Stimulated activated CD8-positive, alpha-beta memory T cell treated with anti-CD3 and anti-CD28 coated beads, Interleukin-4, amount 100 ng/mL, for 48 hours (primary cell): ENCODE measurements at regions not wholly inside any gene's neighbourhood (a gene's known extent, or its start where the extent isn't known, plus 50 kb on each side); places are given as distances from the start of the nearest gene placed in this dataset.

Experiments used
- DNase-seq: peaks from one replicate; pipeline ENCODE4 v3.0.0-alpha.2; 2020

DNA sequence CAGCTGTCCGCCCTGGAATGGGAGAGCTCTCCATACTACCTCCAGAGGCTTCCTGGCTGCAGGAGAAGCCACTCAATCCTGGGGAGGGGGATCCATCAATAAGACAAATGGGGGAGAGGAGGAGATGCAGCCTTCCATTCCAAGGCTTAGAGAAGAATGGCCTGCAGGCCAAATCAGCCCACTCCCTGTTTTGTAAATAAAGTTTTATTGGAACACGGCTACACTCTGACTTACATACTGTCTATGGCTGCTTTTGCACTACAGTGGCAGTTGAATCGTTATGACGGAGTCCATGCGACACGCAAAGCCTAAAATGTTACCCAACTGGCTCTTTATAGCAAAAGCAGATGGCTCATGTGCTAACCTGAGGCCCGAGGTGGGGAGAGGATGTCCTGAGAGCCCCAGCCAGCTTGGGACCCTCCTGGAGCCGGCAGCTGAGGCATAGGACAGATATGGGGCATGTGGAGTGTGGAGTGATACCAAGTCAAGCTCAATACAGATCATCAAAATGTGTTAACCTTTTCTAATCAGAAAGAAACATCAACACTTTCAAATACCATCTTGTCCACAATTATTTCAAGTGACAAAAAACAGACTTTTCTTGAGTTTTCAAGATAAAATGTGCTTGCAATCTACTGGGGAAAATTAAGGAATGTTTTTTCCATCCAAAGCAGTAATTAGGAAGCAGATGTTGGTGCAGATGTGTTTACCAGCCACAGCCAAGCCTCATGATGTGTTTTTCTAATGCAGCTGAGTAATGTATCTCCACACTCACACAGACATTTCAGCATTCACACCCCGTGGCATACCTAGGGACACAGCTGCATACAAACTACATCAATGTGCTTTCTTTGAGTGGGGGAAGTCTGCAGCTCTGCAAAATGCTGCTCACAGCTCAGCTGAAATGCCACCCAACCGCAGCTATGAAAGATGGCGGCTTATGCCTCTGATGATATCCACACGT lies 181.6 kb downstream of the SHANK2 start:
- no peak for DNase-seq

DNA sequence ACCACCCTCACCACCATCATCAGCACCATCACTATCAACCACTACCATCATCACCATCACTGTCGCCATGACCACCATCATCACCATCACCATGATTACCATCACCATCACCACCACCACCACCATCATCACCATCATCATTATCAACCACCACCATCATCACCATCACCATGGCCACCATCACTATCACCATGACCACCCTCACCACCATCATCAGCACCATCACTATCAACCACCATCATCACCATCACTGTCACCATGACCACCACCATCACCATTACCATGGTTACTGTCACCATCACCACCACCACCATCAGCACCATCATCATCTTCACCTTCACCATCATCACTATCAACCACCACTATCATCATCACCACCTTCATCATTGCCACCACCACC lies 183.4 kb downstream of the SHANK2 start:
- DNase-seq, result no peak

DNA sequence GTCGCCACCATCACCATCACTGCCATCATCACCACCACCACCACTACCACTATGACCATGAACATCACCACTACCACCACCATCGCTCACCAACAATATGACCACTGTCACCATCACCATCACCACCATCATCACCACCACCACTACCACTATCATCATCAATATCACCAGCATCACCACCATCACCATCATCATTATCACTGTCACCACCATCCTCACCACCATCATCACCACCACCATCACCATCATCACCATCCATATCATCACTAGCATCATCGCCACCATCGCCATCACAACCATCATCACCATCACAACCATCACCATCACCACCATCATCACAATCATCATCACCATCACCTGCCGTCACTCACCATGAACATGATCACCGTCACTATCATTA lies 184.6 kb downstream of the SHANK2 start:
- DNase-seq, result no peak

DNA sequence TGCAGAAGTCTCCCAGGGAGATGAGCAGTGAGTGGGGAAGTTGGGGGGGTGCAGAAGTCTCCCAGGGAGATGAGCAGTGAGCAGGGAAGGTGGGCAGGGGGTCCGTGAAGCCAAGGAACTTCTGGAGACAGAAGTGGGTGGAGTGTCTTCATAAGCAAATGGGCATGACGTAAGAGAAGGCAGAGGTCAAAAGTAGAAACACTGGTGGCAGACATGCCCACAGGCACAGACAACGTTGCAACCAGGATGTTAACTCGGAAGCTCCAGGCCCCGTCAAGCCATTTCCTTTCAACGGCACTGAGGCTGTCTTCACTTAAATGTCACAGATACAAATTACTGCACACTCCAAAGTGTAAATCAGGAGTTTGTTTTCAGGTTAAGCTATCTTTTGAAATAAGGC lies 186.1 kb downstream of the SHANK2 start:
- no peak for DNase-seq

DNA sequence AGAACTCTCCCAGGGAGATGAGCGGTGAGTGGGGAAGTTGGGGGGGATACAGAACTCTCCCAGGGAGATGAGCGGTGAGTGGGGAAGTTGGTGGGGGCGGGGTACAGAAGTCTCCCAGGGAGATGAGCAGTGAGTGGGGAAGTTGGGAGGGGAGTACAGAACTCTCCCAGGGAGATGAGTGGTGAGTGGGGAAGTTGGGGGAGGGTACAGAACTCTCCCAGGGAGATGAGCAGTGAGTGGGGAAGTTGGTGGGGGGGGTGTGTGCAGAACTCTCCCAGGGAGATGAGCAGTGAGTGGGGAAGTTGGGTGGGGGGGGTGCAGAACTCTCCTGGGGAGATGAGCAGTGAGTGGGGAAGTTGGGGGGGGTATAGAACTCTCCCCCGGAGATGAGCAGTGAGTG lies 186.5 kb downstream of the SHANK2 start:
- no peak for DNase-seq

DNA sequence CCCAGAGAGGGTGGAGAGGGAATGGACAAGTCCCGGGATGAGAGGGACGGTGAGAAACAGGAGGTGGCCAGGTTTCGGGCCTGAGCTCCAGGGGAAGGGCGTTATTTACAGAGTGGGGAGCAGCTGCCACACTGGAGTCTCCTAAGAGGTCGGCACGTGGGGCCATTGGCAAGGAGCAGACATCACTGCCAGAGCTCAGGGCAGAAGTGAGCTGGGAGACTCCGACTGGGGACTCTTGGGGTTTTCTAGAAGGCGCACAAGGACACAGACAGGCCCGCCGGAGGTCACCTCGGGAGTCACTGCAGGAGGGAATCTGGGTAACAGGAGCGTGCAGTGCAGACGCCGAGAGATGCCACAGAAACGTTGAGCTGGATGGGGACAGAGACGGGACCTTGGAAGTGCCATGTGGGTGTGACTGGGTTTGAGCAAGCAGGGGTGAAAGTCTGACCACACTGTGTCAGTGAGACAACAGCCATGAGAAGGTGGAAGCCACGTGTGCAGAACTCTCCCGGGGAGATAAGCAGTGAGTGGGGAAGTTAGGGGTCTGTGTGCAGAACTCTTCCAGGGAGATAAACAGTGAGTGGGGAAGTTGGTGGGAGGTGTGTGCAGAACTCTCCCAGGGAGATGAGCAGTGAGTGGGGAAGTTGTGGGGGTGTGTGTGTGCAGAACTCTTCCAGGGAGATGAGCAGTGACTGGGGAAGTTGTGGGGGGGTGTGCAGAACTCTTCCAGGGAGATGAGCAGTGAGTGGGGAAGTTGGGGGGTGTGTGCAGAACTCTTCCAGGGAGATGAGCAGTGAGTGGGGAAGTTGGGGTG lies 187.5 kb downstream of the SHANK2 start:
- no peak for DNase-seq

DNA sequence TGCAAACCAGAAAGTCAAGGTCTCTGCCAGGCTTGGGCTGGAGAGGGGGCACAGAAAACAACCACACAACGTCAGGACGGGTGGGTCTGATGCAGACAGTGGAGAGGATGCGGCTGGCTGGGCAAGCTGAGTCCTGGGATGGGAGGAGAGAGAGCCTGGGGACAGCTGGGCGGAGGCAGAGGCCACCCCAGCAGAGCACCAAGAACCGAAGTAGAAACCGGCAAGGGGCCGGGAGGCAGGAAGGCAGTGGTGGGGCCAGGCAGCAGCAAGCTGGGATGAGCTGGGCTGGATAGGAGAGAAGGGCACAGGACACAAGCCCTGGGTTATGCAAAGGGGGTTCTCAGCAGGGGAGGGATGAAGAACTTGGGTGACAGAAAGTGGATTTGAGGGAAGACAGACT lies 188.2 kb downstream of the SHANK2 start:
- no peak for DNase-seq

DNA sequence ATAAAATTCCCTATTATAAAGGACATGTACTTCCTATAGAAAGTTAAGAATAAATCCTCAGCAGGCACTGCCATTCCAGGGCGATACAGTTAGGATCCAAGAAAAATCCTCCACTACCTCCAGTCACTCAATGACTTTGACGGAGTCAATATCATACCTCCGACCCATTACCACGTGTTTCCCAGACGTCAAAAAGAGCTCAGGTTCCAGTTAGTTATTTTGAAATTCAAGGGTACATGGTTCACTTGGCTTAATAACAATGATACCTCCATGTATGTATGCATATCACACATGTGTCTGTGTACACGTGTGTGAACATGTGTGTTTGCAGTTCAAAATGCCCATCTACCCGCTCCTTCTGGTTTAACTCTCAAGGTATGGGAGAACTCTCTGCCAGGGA lies 189.2 kb downstream of the SHANK2 start:
- DNase-seq, result no peak

DNA sequence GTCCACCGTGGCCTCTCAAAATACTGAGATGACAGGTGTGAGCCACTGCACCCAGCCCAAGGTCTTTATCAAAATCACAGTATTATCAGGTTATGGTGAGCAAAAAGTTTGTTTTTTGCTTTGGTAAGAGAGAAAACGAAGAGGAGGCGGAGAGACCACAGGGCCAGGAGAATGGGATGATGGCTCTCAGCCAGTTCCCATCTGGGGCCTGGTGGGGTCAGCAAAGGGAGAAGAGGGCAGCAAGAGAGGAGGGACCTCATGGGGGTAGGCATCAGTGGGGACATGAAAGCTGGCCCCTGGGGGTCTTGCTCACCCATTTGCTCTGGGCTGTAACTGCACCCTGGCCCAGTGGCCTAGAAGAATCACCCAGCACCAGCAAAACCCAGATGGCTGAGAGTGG lies 190.2 kb downstream of the SHANK2 start:
- DNase-seq, result no peak

DNA sequence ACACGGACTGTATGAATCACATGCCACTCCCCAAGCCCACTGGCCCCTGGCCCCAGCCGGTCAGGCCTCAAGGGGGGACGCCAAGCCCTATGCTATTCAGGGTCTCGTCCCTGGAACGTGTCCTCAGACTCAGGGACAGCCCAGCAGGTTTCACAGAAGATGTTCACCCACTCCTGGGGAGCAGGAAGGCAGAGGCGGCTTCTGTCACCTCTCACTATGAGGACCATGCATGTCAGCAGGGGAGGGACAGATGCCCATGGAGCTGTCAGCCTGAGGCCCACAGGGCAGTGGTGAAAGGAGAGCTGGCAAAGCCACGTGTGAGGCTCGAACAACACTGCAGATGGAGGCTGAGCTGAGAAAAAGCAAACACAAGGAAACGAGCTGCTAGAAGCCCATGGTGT lies 192.0 kb downstream of the SHANK2 start:
- no peak for DNase-seq

DNA sequence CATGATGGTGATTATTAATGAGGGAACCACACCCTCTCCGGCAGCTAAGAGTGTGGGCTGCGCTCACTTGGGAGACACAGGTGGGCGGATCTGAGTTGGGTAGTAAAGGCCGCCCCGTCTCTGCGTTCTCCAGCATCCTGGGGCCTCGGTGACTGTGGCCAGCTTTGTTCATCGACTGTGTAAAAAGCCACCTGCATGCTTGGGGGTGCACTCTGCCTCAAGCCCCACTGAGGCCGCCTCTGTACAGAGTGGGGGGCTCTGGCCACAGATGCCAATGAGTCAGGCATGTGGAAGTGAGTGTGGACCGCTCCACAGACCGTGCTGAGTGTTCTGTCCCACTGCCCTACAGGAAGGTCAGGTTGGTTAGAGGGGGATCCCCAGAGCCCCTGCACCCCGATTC lies 192.7 kb downstream of the SHANK2 start:
- no peak for DNase-seq

DNA sequence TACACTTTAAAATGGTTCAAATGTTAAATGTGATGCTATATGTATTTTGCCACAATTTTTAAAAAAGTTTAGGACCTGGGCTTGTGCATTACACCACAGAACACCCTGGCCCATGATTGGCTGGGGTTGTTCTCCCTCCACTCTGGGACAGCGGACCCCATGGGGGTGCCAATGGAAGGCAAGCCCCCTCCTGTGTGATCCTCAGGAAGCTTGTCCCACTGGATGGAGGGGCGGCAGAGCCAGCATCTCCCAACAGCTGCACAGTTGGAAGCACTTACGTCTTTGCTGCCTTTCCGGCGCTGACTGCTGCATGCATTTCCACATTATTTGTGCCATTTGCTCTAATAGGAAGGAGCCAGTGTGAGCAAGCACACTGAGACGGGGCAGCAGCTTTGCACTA lies 196.5 kb downstream of the SHANK2 start:
- DNase-seq, result no peak
